ENCODE measurements at regions not wholly inside any gene's neighbourhood (a gene's known extent, or its start where the extent isn't known, plus 50 kb on each side); places are given as distances from the start of the nearest gene placed in this dataset.

DNA sequence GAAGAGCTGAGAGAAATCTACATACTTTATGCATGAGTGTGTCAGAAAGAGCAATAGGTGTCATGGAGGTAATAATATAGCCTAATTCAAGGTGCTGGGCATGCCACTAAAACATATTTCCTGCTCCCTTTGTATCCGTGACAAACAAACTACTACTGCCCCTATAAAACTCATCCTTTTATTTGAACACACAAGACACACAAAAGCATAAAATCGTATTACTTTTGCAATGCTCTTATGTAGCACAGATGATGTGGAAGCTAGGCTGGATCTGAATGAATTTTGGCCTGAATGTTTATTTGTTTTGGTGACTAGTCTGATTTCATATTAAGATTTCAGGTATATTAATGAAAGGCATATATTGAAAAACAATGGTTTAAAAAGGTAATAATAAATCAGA, 239.3 kb upstream of the NEGR1 start:
- Histone ChIP-seq H3K36me3 (no peaks in the 10 kb centered on the region), H3K4me1 (no peaks in the 10 kb centered on the region), H3K4me3 (no peak overlapping the region), H3K9me3 (no peaks in the 10 kb centered on the region), H3K27me3 (no peaks in the 10 kb centered on the region), H3K27ac (no peak overlapping the region)
- DNase-seq (no peak), ATAC-seq (no peak)
- intact Hi-C loops (cut with DNase I), result no loop called here
- 69 to 79% (median 74%) methylated on average over 2 of the region's 2 CpGs for WGBS, 4 donors
- no peak for TF ChIP-seq POLR2A (IDR thresholded peaks at IDR 0.05)
- TF ChIP-seq, protein P1, sequence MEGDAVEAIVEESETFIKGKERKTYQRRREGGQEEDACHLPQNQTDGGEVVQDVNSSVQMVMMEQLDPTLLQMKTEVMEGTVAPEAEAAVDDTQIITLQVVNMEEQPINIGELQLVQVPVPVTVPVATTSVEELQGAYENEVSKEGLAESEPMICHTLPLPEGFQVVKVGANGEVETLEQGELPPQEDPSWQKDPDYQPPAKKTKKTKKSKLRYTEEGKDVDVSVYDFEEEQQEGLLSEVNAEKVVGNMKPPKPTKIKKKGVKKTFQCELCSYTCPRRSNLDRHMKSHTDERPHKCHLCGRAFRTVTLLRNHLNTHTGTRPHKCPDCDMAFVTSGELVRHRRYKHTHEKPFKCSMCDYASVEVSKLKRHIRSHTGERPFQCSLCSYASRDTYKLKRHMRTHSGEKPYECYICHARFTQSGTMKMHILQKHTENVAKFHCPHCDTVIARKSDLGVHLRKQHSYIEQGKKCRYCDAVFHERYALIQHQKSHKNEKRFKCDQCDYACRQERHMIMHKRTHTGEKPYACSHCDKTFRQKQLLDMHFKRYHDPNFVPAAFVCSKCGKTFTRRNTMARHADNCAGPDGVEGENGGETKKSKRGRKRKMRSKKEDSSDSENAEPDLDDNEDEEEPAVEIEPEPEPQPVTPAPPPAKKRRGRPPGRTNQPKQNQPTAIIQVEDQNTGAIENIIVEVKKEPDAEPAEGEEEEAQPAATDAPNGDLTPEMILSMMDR (IDR thresholded peaks at IDR 0.05), result no peak

DNA sequence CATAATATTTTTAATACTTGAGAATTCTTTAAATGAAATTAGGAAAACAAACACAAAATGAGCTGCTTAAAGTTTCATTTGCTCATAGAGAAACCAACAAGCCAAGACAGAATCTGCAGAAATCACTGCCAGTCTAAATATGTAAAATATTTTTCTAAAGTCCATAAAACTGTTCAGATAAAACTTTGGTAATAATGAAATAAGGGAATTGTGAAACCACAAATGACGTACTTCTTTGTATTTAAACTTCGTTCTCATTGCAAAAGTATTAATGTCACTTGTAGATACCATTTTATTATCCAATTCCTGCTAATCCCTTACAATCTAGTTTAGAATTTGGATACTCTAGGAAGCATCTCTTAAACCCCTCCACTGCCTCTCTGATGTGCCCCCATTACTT, 234.5 kb upstream of the NEGR1 start:
- TF ChIP-seq, protein P1 (IDR thresholded peaks at IDR 0.05), result no peak
- no peak for TF ChIP-seq POLR2A (IDR thresholded peaks at IDR 0.05)
- ATAC-seq (no peak), DNase-seq (no peak)
- Histone ChIP-seq H3K4me1 (peaks cover 0 to 3% (median 0%) of the 10 kb centered on the region in 12 donors), H3K4me3 (no peak overlapping the region), H3K9me3 (no peaks in the 10 kb centered on the region), H3K27ac (no peak overlapping the region), H3K27me3 (no peaks in the 10 kb centered on the region), H3K36me3 (no peaks in the 10 kb centered on the region)
- intact Hi-C loops (cut with DNase I), result no loop called here
- WGBS, 4 donors, result 79 to 86% (median 81%) methylated on average over 2 of the region's 2 CpGs

DNA sequence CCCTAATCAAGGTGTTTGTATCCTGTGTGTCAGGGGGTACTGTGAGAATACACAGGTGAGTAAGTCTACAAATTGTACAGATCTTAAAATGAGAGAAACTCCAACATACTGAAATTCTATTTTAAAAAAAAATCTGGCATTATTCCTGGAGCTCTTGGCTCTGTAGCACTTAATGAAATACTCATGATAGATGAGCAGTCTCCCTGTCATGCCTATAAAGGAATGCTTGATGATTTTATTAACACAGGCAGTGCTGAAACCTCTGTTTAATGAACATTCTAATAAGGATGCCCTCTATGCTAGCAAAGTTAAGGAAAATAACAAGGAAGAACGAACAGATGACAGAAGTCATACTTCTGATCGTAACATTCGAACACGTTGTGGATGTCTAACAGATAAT, 233.9 kb upstream of the NEGR1 start:
- intact Hi-C loops (cut with DNase I), result no loop called here
- no peak for ATAC-seq

DNA sequence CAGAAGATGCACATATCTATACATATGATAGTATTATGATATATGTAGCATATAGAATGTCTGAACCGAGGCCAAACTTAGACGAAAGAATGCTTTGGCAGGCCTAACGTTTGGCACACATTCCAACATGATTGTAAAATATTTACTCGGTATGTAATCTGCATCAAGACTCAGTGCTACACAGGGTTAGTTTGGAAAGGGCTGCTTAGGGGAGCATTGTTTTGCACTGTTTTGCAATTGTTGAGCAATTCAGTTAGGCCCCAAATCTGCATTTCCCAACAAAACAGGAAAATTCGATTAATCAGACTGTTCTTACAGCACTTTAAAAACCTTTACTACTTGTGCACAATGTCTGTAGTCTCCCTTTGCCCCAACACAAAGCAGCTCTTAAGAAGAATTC, 216.0 kb upstream of the NEGR1 start:
- no peak overlapping the region for H3K27ac ChIP-seq
- ATAC-seq, result no peak
- H3K27me3 ChIP-seq, result no peaks in the 10 kb centered on the region
- H3K4me1 ChIP-seq, result no peaks in the 10 kb centered on the region
- no peaks in the 10 kb centered on the region for H3K9me3 ChIP-seq
- H3K36me3 ChIP-seq, result no peaks in the 10 kb centered on the region
- TF ChIP-seq POLR2A (IDR thresholded peaks at IDR 0.05), result no peak
- TF ChIP-seq, protein P1 (IDR thresholded peaks at IDR 0.05), result no peak
- 29 to 38% (median 34%) methylated on average over 5 of the region's 5 CpGs for WGBS, 4 donors
- DNase-seq, result no peak
- no peak overlapping the region for H3K4me3 ChIP-seq
- intact Hi-C loops (cut with DNase I), result no loop called here

More for the DNA sequence above, 233.9 kb upstream of the NEGR1 start:
- Histone ChIP-seq H3K9me3 (no peaks in the 10 kb centered on the region), H3K27ac (no peak overlapping the region), H3K36me3 (no peaks in the 10 kb centered on the region), H3K4me1 (peaks cover 0 to 3% (median 0%) of the 10 kb centered on the region in 12 donors), H3K27me3 (no peaks in the 10 kb centered on the region), H3K4me3 (no peak overlapping the region)
- WGBS, 4 donors, result 81 to 86% (median 85%) methylated on average over 4 of the region's 4 CpGs
- no peak for DNase-seq
- TF ChIP-seq, protein P1 (IDR thresholded peaks at IDR 0.05), result no peak
- TF ChIP-seq POLR2A (IDR thresholded peaks at IDR 0.05), result no peak

All from heart left ventricle (tissue), 16 donors.